ENCODE measurements at regions not wholly inside any gene's neighbourhood (a gene's known extent, or its start where the extent isn't known, plus 50 kb on each side); places are given as distances from the start of the nearest gene placed in this dataset.
"Not testable (repeated sequence)": the region's sequence is repeated elsewhere in the genome, so short reads cannot be mapped to it uniquely, and the experiment has no call there.

- H3K9me2 ChIP-seq (replicated peaks; ENCODE audit: insufficient read depth); H3K9me3 ChIP-seq (ENCODE audit: low read depth); H2AFZ ChIP-seq; H4K20me1 ChIP-seq (ENCODE audit: insufficient read depth, poor library complexity, severe bottlenecking); H3K27ac ChIP-seq; H3K36me3 ChIP-seq (replicated peaks; ENCODE audit: insufficient read depth, low read depth); H3K27me3 ChIP-seq; DNase-seq (ENCODE audit: low spot score); H3K4me3 ChIP-seq; H3K79me2 ChIP-seq; H3K4me2 ChIP-seq: not testable (repeated sequence)
- peaks cover 16% of the 10 kb centered on the region for H3K4me1 ChIP-seq (ENCODE audit: insufficient read depth)
- 60% methylated on average over 2 of the region's 4 CpGs for WGBS (ENCODE audit: low lambda C conversion rate, missing lambda C conversion rate)
Measured at GRCh38 chr6:60763464-60764080, 1522.5 kb downstream of the KHDRBS2 start.

GRCh38 chr6:60760928-60761327 lies 1525.1 kb downstream of the KHDRBS2 start:
- not testable (repeated sequence) for H3K4me2 ChIP-seq; H2AFZ ChIP-seq; H4K20me1 ChIP-seq (ENCODE audit: insufficient read depth, poor library complexity, severe bottlenecking); H3K36me3 ChIP-seq (replicated peaks; ENCODE audit: insufficient read depth, low read depth); H3K4me3 ChIP-seq; H3K4me1 ChIP-seq (ENCODE audit: insufficient read depth); H3K27ac ChIP-seq; H3K9me2 ChIP-seq (replicated peaks; ENCODE audit: insufficient read depth); H3K27me3 ChIP-seq; H3K79me2 ChIP-seq; H3K9me3 ChIP-seq (ENCODE audit: low read depth); DNase-seq (ENCODE audit: low spot score)
- 58% methylated on average over 1 of the region's 1 CpG for WGBS (ENCODE audit: low lambda C conversion rate, missing lambda C conversion rate)

- not testable (repeated sequence) for H4K20me1 ChIP-seq (ENCODE audit: insufficient read depth, poor library complexity, severe bottlenecking); H3K27ac ChIP-seq; DNase-seq (ENCODE audit: low spot score); H3K4me1 ChIP-seq (ENCODE audit: insufficient read depth); H3K9me2 ChIP-seq (replicated peaks; ENCODE audit: insufficient read depth); H2AFZ ChIP-seq; H3K4me2 ChIP-seq; H3K79me2 ChIP-seq; H3K36me3 ChIP-seq (replicated peaks; ENCODE audit: insufficient read depth, low read depth); H3K9me3 ChIP-seq (ENCODE audit: low read depth); H3K27me3 ChIP-seq; H3K4me3 ChIP-seq
- 43% methylated on average over 2 of the region's 2 CpGs for WGBS (ENCODE audit: low lambda C conversion rate, missing lambda C conversion rate)
Measured at GRCh38 chr6:60759149-60759825, 1526.7 kb downstream of the KHDRBS2 start.

GRCh38 chr6:60758725-60759124 lies 1527.3 kb downstream of the KHDRBS2 start:
- not testable (repeated sequence) for H3K27ac ChIP-seq; DNase-seq (ENCODE audit: low spot score); H3K4me2 ChIP-seq; H3K27me3 ChIP-seq; H3K36me3 ChIP-seq (replicated peaks; ENCODE audit: insufficient read depth, low read depth); H3K4me3 ChIP-seq; H3K9me3 ChIP-seq (ENCODE audit: low read depth); H3K79me2 ChIP-seq; H4K20me1 ChIP-seq (ENCODE audit: insufficient read depth, poor library complexity, severe bottlenecking); H2AFZ ChIP-seq; H3K4me1 ChIP-seq (ENCODE audit: insufficient read depth); H3K9me2 ChIP-seq (replicated peaks; ENCODE audit: insufficient read depth)
- 73% methylated on average over 8 of the region's 9 CpGs for WGBS (ENCODE audit: low lambda C conversion rate, missing lambda C conversion rate)

GRCh38 chr6:60754879-60755278 lies 1531.1 kb downstream of the KHDRBS2 start:
- Histone ChIP-seq H3K79me2 (no peaks in the 10 kb centered on the region), H3K27ac (no peak overlapping the region), H2AFZ (no peak overlapping the region), H3K4me1 (ENCODE audit: insufficient read depth) (peaks cover 5% of the 10 kb centered on the region), H3K4me2 (no peak overlapping the region), H3K9me3 (ENCODE audit: low read depth) (no peaks in the 10 kb centered on the region), H3K36me3 (replicated peaks; ENCODE audit: insufficient read depth, low read depth) (no peaks in the 10 kb centered on the region), H3K4me3 (no peak overlapping the region), H3K27me3 (no peaks in the 10 kb centered on the region), H3K9me2 (replicated peaks; ENCODE audit: insufficient read depth) (no peaks in the 10 kb centered on the region), H4K20me1 (ENCODE audit: insufficient read depth, poor library complexity, severe bottlenecking) (no peaks in the 10 kb centered on the region)
- no peak for DNase-seq (ENCODE audit: low spot score)
- TF ChIP-seq EZH2phosphoT487 (IDR thresholded peaks at IDR 0.05; ENCODE audit: low read depth, severe bottlenecking, unreplicated experiment) (no peak), CTCF (IDR thresholded peaks at IDR 0.05; ENCODE audit: poor library complexity) (peak; percentile 16)

GRCh38 chr6:60750353-60751081 lies 1535.5 kb downstream of the KHDRBS2 start:
- H3K9me3 ChIP-seq (ENCODE audit: low read depth); H3K27me3 ChIP-seq; H3K4me3 ChIP-seq; H3K4me1 ChIP-seq (ENCODE audit: insufficient read depth); DNase-seq (ENCODE audit: low spot score); H3K4me2 ChIP-seq; H3K27ac ChIP-seq; H4K20me1 ChIP-seq (ENCODE audit: insufficient read depth, poor library complexity, severe bottlenecking); H3K9me2 ChIP-seq (replicated peaks; ENCODE audit: insufficient read depth); H2AFZ ChIP-seq; H3K36me3 ChIP-seq (replicated peaks; ENCODE audit: insufficient read depth, low read depth); H3K79me2 ChIP-seq: not testable (repeated sequence)
- 78% methylated on average over 7 of the region's 7 CpGs for WGBS (ENCODE audit: low lambda C conversion rate, missing lambda C conversion rate)

- not testable (repeated sequence) for H3K79me2 ChIP-seq; H3K4me2 ChIP-seq; H3K9me2 ChIP-seq (replicated peaks; ENCODE audit: insufficient read depth); H3K36me3 ChIP-seq (replicated peaks; ENCODE audit: insufficient read depth, low read depth); H3K4me1 ChIP-seq (ENCODE audit: insufficient read depth); H3K27ac ChIP-seq; H3K4me3 ChIP-seq; H3K9me3 ChIP-seq (ENCODE audit: low read depth); H3K27me3 ChIP-seq; H2AFZ ChIP-seq; DNase-seq (ENCODE audit: low spot score); H4K20me1 ChIP-seq (ENCODE audit: insufficient read depth, poor library complexity, severe bottlenecking)
- 73% methylated on average over 2 of the region's 2 CpGs for WGBS (ENCODE audit: low lambda C conversion rate, missing lambda C conversion rate)
Measured at GRCh38 chr6:60747765-60748556, 1538.1 kb downstream of the KHDRBS2 start.
